H1 (cell line): ENCODE measurements at regions not wholly inside any gene's neighbourhood (a gene's known extent, or its start where the extent isn't known, plus 50 kb on each side); places are given as distances from the start of the nearest gene placed in this dataset.
A peak's percentile ranks its signal among the peaks of the same experiment; 100 is the strongest.

Source experiments
- CTCF ChIA-PET: fragments of 300-600 bp; sonication (Branson Sonifier 250); formaldehyde crosslinking; loops from one replicate; lab custom pipeline; 2021; ENCODE audit not compliant: partially characterized antibody; lab: Charles Lee
- POLR2A ChIA-PET: fragments of 300-600 bp; sonication (Branson Sonifier 250); formaldehyde crosslinking; loops from one replicate; lab custom pipeline; 2021; ENCODE audit warnings: inconsistent platforms; ENCODE audit not compliant: partially characterized antibody; lab: Charles Lee
- DNase-seq, 2 experiments: peaks; one replicate each; pipeline versions ENCODE4 v3.0.0 to v3.0.0-alpha.2; 2010 to 2022; ENCODE audit warnings: low spot score in 2 of 2, low read depth in 1 of 2, mixed read lengths in 1 of 2
- FAIRE-seq: peaks from 2 replicates; lab custom pipeline; 2011; peaks lifted over from hg19 to GRCh38; lab: Jason Lieb, UNC
- H2AFZ ChIP-seq: 2 replicates; pipeline ENCODE4 v1.8.1; 2012; ENCODE audit warnings: low read length, inconsistent platforms
- H2AK5ac ChIP-seq: 2 replicates; pipeline ENCODE4 v1.6.1; 2013; ENCODE audit warnings: low read depth, low read length
- H2BK120ac ChIP-seq: replicated peaks from 2 replicates; pipeline ENCODE3; 2013; ENCODE audit warnings: low read depth, low read length, inconsistent platforms
- H2BK12ac ChIP-seq: 2 replicates; pipeline ENCODE4 v1.6.1; 2013; ENCODE audit warnings: low read depth, low read length
- H2BK15ac ChIP-seq: 2 replicates; pipeline ENCODE4 v1.6.1; 2013; ENCODE audit warnings: low read length
- H2BK20ac ChIP-seq: 2 replicates; pipeline ENCODE4 v1.6.1; 2013; ENCODE audit warnings: low read length
- H2BK5ac ChIP-seq: 2 replicates; pipeline ENCODE4 v1.6.1; 2013; ENCODE audit warnings: low read depth, low read length
- H3K14ac ChIP-seq: 2 replicates; pipeline ENCODE4 v1.6.1; 2013; ENCODE audit warnings: inconsistent platforms; ENCODE audit not compliant: insufficient read length
- H3K18ac ChIP-seq: 2 replicates; pipeline ENCODE4 v1.6.1; 2013; ENCODE audit warnings: low read length; ENCODE audit errors: extremely low read depth
- H3K23ac ChIP-seq: 2 replicates; pipeline ENCODE4 v1.6.1; 2013; ENCODE audit warnings: inconsistent platforms; ENCODE audit not compliant: insufficient read length
- H3K23me2 ChIP-seq: 2 replicates; pipeline ENCODE4 v1.6.1; 2013; ENCODE audit warnings: low read depth, low read length
- H3K27ac ChIP-seq: 2 replicates; pipeline ENCODE4 v1.6.1; 2011; ENCODE audit warnings: low read depth, low read length, inconsistent platforms
- H3K27me3 ChIP-seq, 4 experiments: replicated peaks in 1 of 4; 1 replicate in 1 of 4; 2 replicates in 3 of 4; pipeline versions ENCODE4 v1.6.1 to v1.8.1; 2011 to 2013; ENCODE audit warnings: low read length in 3 of 4, mild to moderate bottlenecking in 3 of 4, inconsistent platforms in 2 of 4, mixed read lengths in 2 of 4, moderate library complexity in 1 of 4; ENCODE audit not compliant: control insufficient read depth in 3 of 4, insufficient read depth in 3 of 4; ENCODE audit errors: extremely low read depth in 1 of 4
- H3K36me3 ChIP-seq, 4 experiments: 2 replicates each; pipeline versions ENCODE4 v1.6.1 to v1.8.1; 2011 to 2013; ENCODE audit warnings: mild to moderate bottlenecking in 4 of 4, low read length in 3 of 4, moderate library complexity in 2 of 4, control low read depth in 1 of 4, inconsistent platforms in 1 of 4; ENCODE audit not compliant: insufficient read depth in 4 of 4, control insufficient read depth in 2 of 4
- H3K4ac ChIP-seq: replicated peaks from 2 replicates; pipeline ENCODE3; 2013; ENCODE audit warnings: low read length, low read depth, mixed read lengths, inconsistent platforms; ENCODE audit not compliant: insufficient read length
- H3K4me1 ChIP-seq, 4 experiments: replicated peaks in 1 of 4; 1 replicate in 1 of 4; 2 replicates in 3 of 4; pipeline versions ENCODE4 v1.6.1 to v1.8.1; 2011 to 2013; ENCODE audit warnings: low read length in 3 of 4, inconsistent platforms in 2 of 4, mixed read lengths in 1 of 4; ENCODE audit not compliant: insufficient read depth in 4 of 4, control insufficient read depth in 3 of 4
- H3K4me2 ChIP-seq, 2 experiments: 2 replicates each; pipeline versions ENCODE4 v1.6.1 to v1.8.1; 2011 to 2013; ENCODE audit warnings: low read depth in 2 of 2, low read length in 2 of 2, control low read depth in 1 of 2, inconsistent platforms in 1 of 2, mild to moderate bottlenecking in 1 of 2; ENCODE audit not compliant: insufficient read depth in 1 of 2
- H3K4me3 ChIP-seq, 4 experiments: fragments of 200-600, 300-600 bp in 1 of 4; sonication (generic), shearing (Covaris generic), sonication (Bioruptor Twin) in 1 of 4; 2 replicates each; pipeline versions ENCODE4 v1.5.1 to v1.8.1; 2011 to 2016; ENCODE audit warnings: low read length in 4 of 4, low read depth in 3 of 4, control low read depth in 2 of 4, inconsistent platforms in 2 of 4, mild to moderate bottlenecking in 2 of 4, mixed read lengths in 1 of 4, moderate library complexity in 1 of 4; ENCODE audit not compliant: insufficient read depth in 2 of 4; ENCODE audit errors: extremely low read depth in 1 of 4
- H3K56ac ChIP-seq: replicated peaks from 2 replicates; pipeline ENCODE3; 2013; ENCODE audit warnings: low read depth, mild to moderate bottlenecking, mixed read lengths, low read length, inconsistent platforms; ENCODE audit not compliant: insufficient read length
- H3K79me1 ChIP-seq: 2 replicates; pipeline ENCODE4 v1.6.1; 2013; ENCODE audit warnings: low read depth, low read length, control low read depth
- H3K79me2 ChIP-seq, 2 experiments: 2 replicates each; pipeline versions ENCODE4 v1.6.1 to v1.8.1; 2012 to 2013; ENCODE audit warnings: low read length in 2 of 2, mild to moderate bottlenecking in 2 of 2, inconsistent platforms in 1 of 2; ENCODE audit not compliant: insufficient read depth in 2 of 2, control insufficient read depth in 1 of 2
- H3K9ac ChIP-seq, 4 experiments: replicated peaks in 1 of 4; 1 replicate in 1 of 4; 2 replicates in 3 of 4; pipeline versions ENCODE4 v1.6.1 to v1.8.1; 2011 to 2013; ENCODE audit warnings: low read depth in 3 of 4, low read length in 3 of 4, control low read depth in 2 of 4, mild to moderate bottlenecking in 2 of 4, moderate library complexity in 2 of 4, inconsistent platforms in 1 of 4; ENCODE audit errors: extremely low read depth in 1 of 4
- H3K9me3 ChIP-seq, 2 experiments: 2 replicates each; pipeline versions ENCODE4 v1.6.1 to v1.8.1; 2012 to 2013; ENCODE audit warnings: mild to moderate bottlenecking in 2 of 2, moderate library complexity in 2 of 2, control low read depth in 1 of 2, inconsistent platforms in 1 of 2, low read depth in 1 of 2, low read length in 1 of 2, mixed read lengths in 1 of 2; ENCODE audit not compliant: insufficient read depth in 2 of 2
- H4K20me1 ChIP-seq, 2 experiments: replicated peaks in 1 of 2; 2 replicates each; pipeline versions ENCODE3 to v1.8.1; 2011 to 2013; ENCODE audit warnings: inconsistent platforms in 2 of 2, low read length in 2 of 2, mild to moderate bottlenecking in 1 of 2; ENCODE audit not compliant: insufficient read depth in 2 of 2, control insufficient read depth in 1 of 2
- H4K5ac ChIP-seq: 2 replicates; pipeline ENCODE4 v1.6.1; 2013; ENCODE audit warnings: low read length, low read depth, mixed read lengths, inconsistent platforms; ENCODE audit not compliant: insufficient read length
- H4K8ac ChIP-seq: 2 replicates; pipeline ENCODE4 v1.8.0; 2013; ENCODE audit warnings: mild to moderate bottlenecking, moderate library complexity, low read length, inconsistent platforms; ENCODE audit not compliant: insufficient read depth; ENCODE audit errors: extremely low read depth
- H4K91ac ChIP-seq: replicated peaks from 2 replicates; pipeline ENCODE3; 2013; ENCODE audit warnings: low read length, mixed read lengths, inconsistent platforms; ENCODE audit not compliant: insufficient read length
- BACH1 ChIP-seq: IDR thresholded peaks from 2 replicates; pipeline ENCODE4 v1.6.1; 2012; ENCODE audit warnings: low read length, improper control_type of control experiment
- CBX8 ChIP-seq: fragments of 300-800, 300-1000 bp; sonication (generic); IDR thresholded peaks from 2 replicates; pipeline ENCODE4 v1.7.1; 2016; ENCODE audit warnings: low read depth, low read length, borderline replicate concordance
- CEBPB ChIP-seq: IDR thresholded peaks from 2 replicates; pipeline ENCODE4 v1.6.1; 2012; ENCODE audit warnings: low read depth, low read length
- CTCF ChIP-seq, 3 experiments: IDR thresholded peaks; 1 replicate in 2 of 3; 2 replicates in 1 of 3; pipeline versions ENCODE4 v1.5.1 to v1.6.1; 2011; ENCODE audit warnings: low read length in 3 of 3, mild to moderate bottlenecking in 3 of 3, inconsistent platforms in 2 of 3, low read depth in 1 of 3, moderate library complexity in 1 of 3; ENCODE audit not compliant: insufficient read depth in 1 of 3; ENCODE audit errors: control extremely low read depth in 1 of 3
- EP300 ChIP-seq, 2 experiments: IDR thresholded peaks; 1 replicate in 1 of 2; 2 replicates in 1 of 2; pipeline ENCODE4 v1.6.1; 2011 to 2012; ENCODE audit warnings: low read depth in 2 of 2, low read length in 2 of 2, mild to moderate bottlenecking in 2 of 2, borderline replicate concordance in 1 of 2, inconsistent platforms in 1 of 2, moderate library complexity in 1 of 2
- JUND ChIP-seq: IDR thresholded peaks from 2 replicates; pipeline ENCODE4 v1.6.1; 2011; ENCODE audit warnings: mild to moderate bottlenecking, improper control_type of control experiment, low read length
- KDM1A ChIP-seq: fragments of 200-600, 300-600 bp; sonication (generic); IDR thresholded peaks from 2 replicates; pipeline ENCODE4 v1.7.1; 2016; ENCODE audit warnings: mild to moderate bottlenecking, low read length, borderline replicate concordance
- RAD21 ChIP-seq, 2 experiments: IDR thresholded peaks in 1 of 2; conservative IDR thresholded peaks in 1 of 2; 2 replicates each; pipeline ENCODE4 v1.6.1; 2011; ENCODE audit warnings: low read depth in 2 of 2, low read length in 2 of 2, improper control_type of control experiment in 1 of 2, inconsistent platforms in 1 of 2, mild to moderate bottlenecking in 1 of 2, moderate library complexity in 1 of 2
- TCF12 ChIP-seq: IDR thresholded peaks from 2 replicates; pipeline ENCODE4 v1.6.1; 2011; ENCODE audit warnings: low read depth, mild to moderate bottlenecking, low read length
- WGBS, 2 experiments: shearing (Covaris generic) in 1 of 2; methylation state at CpG; one replicate each; pipeline versions ENCODE4 v1.1.6 to v1.1.7; 2013 to 2015; ENCODE audit warnings: low lambda C conversion rate in 2 of 2, mixed read lengths in 2 of 2, inconsistent platforms in 1 of 2, low coverage in 1 of 2, missing lambda C conversion rate in 1 of 2; ENCODE audit not compliant: insufficient replicate concordance in 2 of 2, insufficient coverage in 1 of 2, insufficient read length in 1 of 2; ENCODE audit errors: extremely low coverage in 1 of 2, missing lambda C conversion rate in 1 of 2; 5-methylcytosine and 5-hydroxymethylcytosine counted together

DNA sequence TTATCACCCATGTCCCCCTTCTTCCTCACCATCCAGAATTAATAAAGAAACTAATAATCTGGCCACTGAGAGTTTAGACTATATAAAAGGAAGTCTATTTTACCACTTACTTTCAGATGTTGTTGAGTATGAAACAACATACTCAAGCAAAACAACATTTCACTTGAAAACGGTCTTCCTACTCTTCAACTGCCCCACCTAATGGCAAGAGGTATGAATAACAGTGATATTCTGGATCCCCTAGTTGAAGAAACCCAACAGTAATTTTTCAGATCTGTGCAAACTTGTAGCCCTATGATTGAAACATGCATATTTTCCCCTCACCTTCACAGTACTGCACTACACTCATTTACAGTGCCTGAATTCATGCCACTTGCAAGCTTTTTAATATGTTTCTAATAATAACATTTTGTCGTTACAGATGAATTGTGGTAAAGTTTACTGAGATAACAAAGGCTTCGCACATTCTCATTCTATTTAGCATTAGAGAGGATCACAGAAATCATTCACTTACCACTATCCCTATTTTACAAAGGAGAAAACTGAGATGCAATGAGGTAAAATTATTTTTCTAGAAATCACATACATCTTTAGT, 267.9 kb upstream of the PDE4D start:
- WGBS, 2 experiments: 59% methylated on average over 3 of the region's 3 CpGs; no CpG with 5 or more reads in 1 of the 2 experiments
- Histone ChIP-seq H3K27me3 (no peaks in the 10 kb centered on the region), H2BK5ac (no peak overlapping the region)
- TF ChIP-seq RAD21 (IDR thresholded peaks at IDR 0.05 in 1 of 2, conservative IDR thresholded peaks at IDR 0.05 in 1 of 2; ENCODE audit: low read depth in 2 of 2, low read length in 2 of 2) (peak; percentile 69), EP300 (IDR thresholded peaks at IDR 0.05; ENCODE audit: borderline replicate concordance in 1 of 2, low read depth in 2 of 2, low read length in 2 of 2) (no peak), BACH1 (no peak), CBX8 (no peak), KDM1A (no peak), CEBPB (no peak), CTCF (IDR thresholded peaks at IDR 0.05; ENCODE audit: control extremely low read depth in 1 of 3, insufficient read depth in 1 of 3, low read depth in 1 of 3, low read length in 3 of 3) (peak in 2 of 3 experiments; percentile 45 to 60; a peak in 2 of 4 replicates), TCF12 (no peak), JUND (no peak)
- TF ChIP-seq, all 59 proteins: peak for 2
- FAIRE-seq: peak; percentile 66
- H2BK120ac ChIP-seq: no peak overlapping the region
- H4K5ac ChIP-seq: no peak overlapping the region
- no peaks in the 10 kb centered on the region for H3K4me1 ChIP-seq
- no peak overlapping the region for H2BK12ac ChIP-seq
- no peak overlapping the region for H2BK15ac ChIP-seq
- H4K8ac ChIP-seq: no peak overlapping the region
- no peaks in the 10 kb centered on the region for H3K23me2 ChIP-seq
- ChIA-PET CTCF (interaction anchor here (1.4 to 2.6 kb wide), 4 partner anchors 10 to 351 kb away, joined by 3 to 11 read pairs (median 7); no protein-coding TSS in a partner anchor), POLR2A (no interaction called here)
- H3K23ac ChIP-seq: no peak overlapping the region
- H3K14ac ChIP-seq: no peak overlapping the region
- no peak overlapping the region for H3K56ac ChIP-seq
- no peak overlapping the region for H3K18ac ChIP-seq
- H4K20me1 ChIP-seq: no peaks in the 10 kb centered on the region
- H3K4me3 ChIP-seq: no peak overlapping the region
- H3K9ac ChIP-seq: no peak overlapping the region
- H2AK5ac ChIP-seq: no peak overlapping the region
- H3K4me2 ChIP-seq: no peak overlapping the region
- no peak overlapping the region for H3K27ac ChIP-seq
- no peak overlapping the region for H4K91ac ChIP-seq
- H3K36me3 ChIP-seq: no peaks in the 10 kb centered on the region
- H3K9me3 ChIP-seq: no peaks in the 10 kb centered on the region
- H3K4ac ChIP-seq: no peak overlapping the region
- peak overlapping the region; percentile 65; the same call in 1 of the 2 replicates for H2AFZ ChIP-seq
- no peak overlapping the region for H2BK20ac ChIP-seq
- no peaks in the 10 kb centered on the region for H3K79me1 ChIP-seq
- no peaks in the 10 kb centered on the region for H3K79me2 ChIP-seq
- no peak for DNase-seq
